Anterior cingulate cortex (tissue), 58 donors: ENCODE measurements at regions not wholly inside any gene's neighbourhood (a gene's known extent, or its start where the extent isn't known, plus 50 kb on each side); places are given as distances from the start of the nearest gene placed in this dataset.

Source experiments
- DNase-seq, 58 donors: peaks; one replicate each; lab custom pipeline; 2025; lab: John Stamatoyannopoulos, UW

GRCh38 chr2:206845877-206846276, 80.5 kb downstream of the FASTKD2 start:
- DNase-seq, result no peak

- peak in 1 of 58 donors; percentile 17 for DNase-seq
Observed at GRCh38 chr2:206846331-206846730, 80.9 kb downstream of the FASTKD2 start.

- DNase-seq, result peak in 5 of 58 donors; percentile 6 to 17 (median 11)
Observed at GRCh38 chr2:206846981-206847834, 81.8 kb downstream of the FASTKD2 start.

GRCh38 chr2:206850369-206850768, 85.0 kb downstream of the FASTKD2 start:
- DNase-seq, result no peak

- DNase-seq, result no peak
Observed at GRCh38 chr2:206851521-206851920, 86.1 kb downstream of the FASTKD2 start.

GRCh38 chr2:206853915-206854314, 85.4 kb upstream of the CPO start:
- no peak for DNase-seq

GRCh38 chr2:206855585-206856433, 83.5 kb upstream of the CPO start:
- peak in 1 of 58 donors; percentile 4 for DNase-seq

GRCh38 chr2:206856513-206856912, 82.8 kb upstream of the CPO start:
- no peak for DNase-seq

GRCh38 chr2:206858687-206859329, 80.5 kb upstream of the CPO start:
- no peak for DNase-seq

GRCh38 chr2:206859330-206859739, 80.0 kb upstream of the CPO start:
- no peak for DNase-seq

- no peak for DNase-seq
Observed at GRCh38 chr2:206863196-206863595, 76.1 kb upstream of the CPO start.

GRCh38 chr2:206863716-206864115, 75.6 kb upstream of the CPO start:
- no peak for DNase-seq

GRCh38 chr2:206867006-206867405, 72.3 kb upstream of the CPO start:
- DNase-seq, result peak in 3 of 58 donors; percentile 7 to 40 (median 31)

GRCh38 chr2:206869824-206870495, 69.4 kb upstream of the CPO start:
- no peak for DNase-seq

- DNase-seq, result peak in 1 of 58 donors; percentile 3
Observed at GRCh38 chr2:206873423-206873822, 65.9 kb upstream of the CPO start.

GRCh38 chr2:206875701-206876100, 63.6 kb upstream of the CPO start:
- DNase-seq, result no peak

GRCh38 chr2:206876216-206876860, 63.0 kb upstream of the CPO start:
- peak in 8 of 58 donors; percentile 3 to 14 (median 6) for DNase-seq

GRCh38 chr2:206881708-206882410, 57.5 kb upstream of the CPO start:
- no peak for DNase-seq

- DNase-seq, result no peak
Observed at GRCh38 chr2:206886696-206887095, 52.6 kb upstream of the CPO start.
